Panc1 (cell line): ENCODE measurements at regions not wholly inside any gene's neighbourhood (a gene's known extent, or its start where the extent isn't known, plus 50 kb on each side); places are given as distances from the start of the nearest gene placed in this dataset.

Experiments used
- ATAC-seq: fragments of 200-7000 bp; cut with Tn5 transposase; 2 replicates; pipeline ENCODE4 v1.9.1; 2020; ENCODE audit warnings: mild to moderate bottlenecking, moderate library complexity
- BruUV-seq: library from RNA; stranded (reverse); fragments of 400-500 nt; replicated peaks from 2 replicates; lab custom pipeline; 2021; lab: Mats Ljungman, UMichigan
- CTCF ChIA-PET: fragments of 300-600 bp; sonication (Branson Sonifier 250); formaldehyde crosslinking; loops from one replicate; lab custom pipeline; 2022; ENCODE audit warnings: antibody characterized with exemption; lab: Charles Lee
- POLR2A ChIA-PET: fragments of 300-600 bp; sonication (Branson Sonifier 250); formaldehyde crosslinking; loops from one replicate; lab custom pipeline; 2022; ENCODE audit warnings: antibody characterized with exemption; lab: Charles Lee
- DNase-seq: peaks from one replicate; pipeline ENCODE4 v3.0.0-alpha.2; 2010; ENCODE audit warnings: low read depth, low spot score
- H3K27ac ChIP-seq: 2 replicates; pipeline ENCODE4 v1.5.1; 2011; ENCODE audit warnings: mild to moderate bottlenecking, low read length, inconsistent platforms
- H3K27me3 ChIP-seq: fragments of 200-500 bp; sonication (Bioruptor generic); 2 replicates; pipeline ENCODE4 v1.6.0; 2014; ENCODE audit warnings: low read length, inconsistent platforms; ENCODE audit not compliant: control insufficient read depth, insufficient read depth
- H3K36me3 ChIP-seq: fragments of 200-500 bp; sonication (Bioruptor generic); 2 replicates; pipeline ENCODE4 v1.5.1; 2014; ENCODE audit warnings: inconsistent platforms, mild to moderate bottlenecking, low read length, moderate library complexity; ENCODE audit not compliant: control insufficient read depth, insufficient read depth
- H3K4me1 ChIP-seq: 2 replicates; pipeline ENCODE4 v1.5.1; 2011; ENCODE audit warnings: inconsistent platforms, mild to moderate bottlenecking, low read length, moderate library complexity; ENCODE audit not compliant: control insufficient read depth, insufficient read depth
- H3K4me3 ChIP-seq, 2 experiments: 2 replicates each; pipeline ENCODE4 v1.5.1; 2011 to 2012; ENCODE audit warnings: low read depth in 2 of 2, low read length in 2 of 2, mild to moderate bottlenecking in 2 of 2, inconsistent platforms in 1 of 2, moderate library complexity in 1 of 2
- H3K9me3 ChIP-seq: fragments of 200-500 bp; sonication (Bioruptor generic); 2 replicates; pipeline ENCODE4 v1.5.1; 2014; ENCODE audit warnings: low read depth, mild to moderate bottlenecking, inconsistent platforms, low read length, moderate library complexity; ENCODE audit not compliant: control insufficient read depth, insufficient read depth
- CTCF ChIP-seq: fragments of 450-650 bp; IDR thresholded peaks from 2 replicates; pipeline ENCODE4 v1.5.1; 2017; ENCODE audit warnings: mild to moderate bottlenecking
- POLR2AphosphoS5 ChIP-seq: IDR thresholded peaks from 2 replicates; pipeline ENCODE4 v1.6.1; 2012; ENCODE audit warnings: mild to moderate bottlenecking, low read depth, low read length, moderate library complexity
- REST ChIP-seq, 2 experiments: IDR thresholded peaks; 2 replicates each; pipeline ENCODE4 v1.6.1; 2011 to 2012; ENCODE audit warnings: low read depth in 2 of 2, control low read depth in 1 of 2, low read length in 1 of 2, mild to moderate bottlenecking in 1 of 2, moderate library complexity in 1 of 2; ENCODE audit not compliant: insufficient read depth in 1 of 2
- SIN3A ChIP-seq: IDR thresholded peaks from 2 replicates; pipeline ENCODE4 v1.6.1; 2012; ENCODE audit warnings: low read depth, mild to moderate bottlenecking, low read length, moderate library complexity, borderline replicate concordance; ENCODE audit not compliant: insufficient read depth
- TCF7L2 ChIP-seq: IDR thresholded peaks from 2 replicates; pipeline ENCODE4 v1.6.1; 2011; ENCODE audit warnings: mild to moderate bottlenecking, low read depth, low read length, inconsistent platforms
- in situ Hi-C: cut with HindIII; loops from 2 replicates; pipeline ENCODE4 v1.10.0; 2016; ENCODE audit warnings: low sequenced_read_pairs, low pct_unique_long_range_greater_than_20kb
- intact Hi-C: fragments of 100-400 bp; cut with micrococcal nuclease; formaldehyde crosslinking; loops from one replicate; pipeline ENCODE4 v1.10.0; 2022; ENCODE audit not compliant: unreplicated experiment

GRCh38 chr5:165521816-165522610 is 2016.6 kb downstream of the MAT2B start:
- in situ Hi-C loops (no loop called here), intact Hi-C loops (no loop called here)
- no peaks in the 10 kb centered on the region for H3K4me1 ChIP-seq
- H3K27me3 ChIP-seq = no peaks in the 10 kb centered on the region
- no peak for TF ChIP-seq SIN3A
- TF ChIP-seq POLR2AphosphoS5 = no peak
- no peak overlapping the region for H3K4me3 ChIP-seq
- BruUV-seq = no TSS peak
- H3K9me3 ChIP-seq = no peaks in the 10 kb centered on the region
- POLR2A ChIA-PET = interaction anchor here (0.6 to 0.7 kb wide), 2 partner anchors 18 to 1717 kb away, joined by 4 to 5 read pairs; no protein-coding TSS in a partner anchor
- no peak for DNase-seq
- CTCF ChIA-PET = no interaction called here
- no peak for ATAC-seq
- no peaks in the 10 kb centered on the region for H3K36me3 ChIP-seq
- H3K27ac ChIP-seq = no peak overlapping the region

- intact Hi-C loops = no loop called here
- H3K4me1 ChIP-seq = no peaks in the 10 kb centered on the region
- ChIA-PET CTCF (no interaction called here), POLR2A (no interaction called here)
- H3K9me3 ChIP-seq = no peaks in the 10 kb centered on the region
- BruUV-seq = no TSS peak
- DNase-seq (no peak), ATAC-seq (no peak)
- no peaks in the 10 kb centered on the region for H3K27me3 ChIP-seq
- no peak overlapping the region for H3K4me3 ChIP-seq
- no peaks in the 10 kb centered on the region for H3K36me3 ChIP-seq
- no peak for TF ChIP-seq TCF7L2
- TF ChIP-seq SIN3A = no peak
- in situ Hi-C loops = no loop called here
- H3K27ac ChIP-seq = no peak overlapping the region
Observed at GRCh38 chr5:165525271-165525670, 2019.9 kb downstream of the MAT2B start.

- intact Hi-C loops (no loop called here), in situ Hi-C loops (no loop called here)
- no peak overlapping the region for H3K27ac ChIP-seq
- H3K4me1 ChIP-seq = no peaks in the 10 kb centered on the region
- TF ChIP-seq POLR2AphosphoS5 (no peak), TCF7L2 (no peak), CTCF (no peak), REST (IDR thresholded peaks at IDR 0.05; ENCODE audit: insufficient read depth in 1 of 2, low read depth in 2 of 2, low read length in 1 of 2) (no peak), SIN3A (no peak)
- H3K36me3 ChIP-seq = no peaks in the 10 kb centered on the region
- ATAC-seq (no peak), DNase-seq (no peak)
- no peaks in the 10 kb centered on the region for H3K27me3 ChIP-seq
- BruUV-seq = no TSS peak
- CTCF ChIA-PET = no interaction called here
- no peak overlapping the region for H3K4me3 ChIP-seq
- no peaks in the 10 kb centered on the region for H3K9me3 ChIP-seq
- POLR2A ChIA-PET = interaction anchor here (0.6 kb wide), 1 partner anchor 419 kb away, joined by 3 read pairs; no protein-coding TSS in a partner anchor
Observed at GRCh38 chr5:165526357-165526756, 2020.9 kb downstream of the MAT2B start.
